ENCODE measurements at regions not wholly inside any gene's neighbourhood (a gene's known extent, or its start where the extent isn't known, plus 50 kb on each side); places are given as distances from the start of the nearest gene placed in this dataset.

GRCh38 chr14:84579292-84579691, 950.7 kb upstream of the FLRT2 start:
- no peak for DNase-seq (ENCODE audit: low read depth in 3 of 3)

DNA sequence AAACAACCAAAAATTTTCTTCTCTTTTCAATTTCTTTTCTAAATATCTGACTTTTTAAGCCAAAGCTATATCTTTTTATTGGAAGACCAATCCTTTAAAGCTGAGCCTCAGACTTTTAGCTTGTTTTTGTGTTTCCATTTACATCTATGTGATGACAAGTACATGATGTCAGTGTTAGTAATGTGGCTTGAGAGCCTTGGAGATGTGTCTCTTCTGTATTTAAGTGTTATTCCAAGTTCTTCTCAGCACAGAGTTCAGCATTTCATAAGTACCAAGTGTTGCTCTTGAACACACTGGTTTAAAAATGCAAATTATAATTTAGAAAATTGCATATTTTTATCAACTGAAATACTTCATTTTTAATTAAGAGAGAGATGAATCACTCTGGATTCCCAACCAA, 948.9 kb upstream of the FLRT2 start:
- no peak for DNase-seq (ENCODE audit: low read depth in 3 of 3)

DNA sequence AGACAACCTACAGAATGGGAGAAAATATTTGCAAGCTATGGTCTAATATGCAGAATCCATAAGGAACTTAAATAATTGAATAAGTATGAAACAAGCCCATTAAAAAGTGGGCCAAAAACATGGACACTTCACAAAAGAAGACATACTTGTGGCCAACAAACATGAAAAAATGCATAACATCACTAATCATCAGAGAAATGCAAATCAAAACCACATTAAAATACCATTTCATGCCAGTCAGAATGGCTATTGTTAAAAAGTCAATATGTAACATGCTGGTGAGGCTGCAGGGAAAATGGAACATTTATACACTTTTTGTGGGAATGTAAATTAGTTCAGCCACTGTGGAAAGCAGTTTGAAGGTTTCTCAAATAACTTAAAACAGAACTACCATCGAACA, 945.4 kb upstream of the FLRT2 start:
- no peak for DNase-seq (ENCODE audit: low read depth in 3 of 3)

- DNase-seq (ENCODE audit: low read depth in 3 of 3), result no peak
Measured at GRCh38 chr14:84591827-84592445, 938.0 kb upstream of the FLRT2 start.

DNA sequence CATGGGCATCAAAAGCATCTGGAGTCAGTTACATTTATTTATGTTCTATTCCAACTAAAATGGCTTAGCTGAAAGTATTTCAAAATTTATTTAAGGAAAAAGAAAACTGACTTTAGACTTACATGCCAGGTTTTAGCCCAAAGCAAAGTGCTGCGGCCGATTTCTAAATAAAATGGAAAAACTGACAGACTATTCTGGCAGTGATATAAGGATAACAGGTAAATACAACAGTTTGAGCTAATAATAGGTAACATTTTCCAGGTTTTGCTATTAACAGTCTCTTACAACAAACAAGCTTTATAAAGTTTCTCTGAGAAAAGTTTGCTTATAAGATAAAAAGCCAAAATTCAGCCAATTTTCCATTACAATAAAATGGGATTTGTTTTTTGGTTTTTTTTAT, 937.2 kb upstream of the FLRT2 start:
- DNase-seq (ENCODE audit: low read depth in 3 of 3), result no peak

- DNase-seq (ENCODE audit: low read depth in 3 of 3), result no peak
Measured at GRCh38 chr14:84610086-84610485, 919.9 kb upstream of the FLRT2 start.

- DNase-seq (ENCODE audit: low read depth in 3 of 3), result no peak
Measured at GRCh38 chr14:84622357-84622756, 907.6 kb upstream of the FLRT2 start.

DNA sequence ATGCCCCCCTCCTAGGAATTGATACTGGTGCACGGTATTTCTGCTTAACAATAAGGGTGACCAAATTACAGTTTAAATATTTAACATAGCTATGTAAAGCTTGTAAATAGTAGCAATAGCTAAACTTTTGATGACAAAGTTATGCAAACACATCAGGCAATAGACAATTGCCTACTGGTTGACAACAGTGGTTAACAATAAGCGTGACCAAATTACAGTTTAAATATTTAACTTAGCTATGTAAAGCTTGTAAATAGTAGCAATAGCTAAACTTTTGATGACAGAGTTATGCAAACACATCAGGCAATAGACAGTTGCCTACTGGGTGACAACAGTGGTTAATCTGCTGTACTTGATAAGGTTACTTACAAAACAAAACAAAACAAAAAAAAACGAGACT, 886.5 kb upstream of the FLRT2 start:
- DNase-seq (ENCODE audit: low read depth in 3 of 3), result no peak

DNA sequence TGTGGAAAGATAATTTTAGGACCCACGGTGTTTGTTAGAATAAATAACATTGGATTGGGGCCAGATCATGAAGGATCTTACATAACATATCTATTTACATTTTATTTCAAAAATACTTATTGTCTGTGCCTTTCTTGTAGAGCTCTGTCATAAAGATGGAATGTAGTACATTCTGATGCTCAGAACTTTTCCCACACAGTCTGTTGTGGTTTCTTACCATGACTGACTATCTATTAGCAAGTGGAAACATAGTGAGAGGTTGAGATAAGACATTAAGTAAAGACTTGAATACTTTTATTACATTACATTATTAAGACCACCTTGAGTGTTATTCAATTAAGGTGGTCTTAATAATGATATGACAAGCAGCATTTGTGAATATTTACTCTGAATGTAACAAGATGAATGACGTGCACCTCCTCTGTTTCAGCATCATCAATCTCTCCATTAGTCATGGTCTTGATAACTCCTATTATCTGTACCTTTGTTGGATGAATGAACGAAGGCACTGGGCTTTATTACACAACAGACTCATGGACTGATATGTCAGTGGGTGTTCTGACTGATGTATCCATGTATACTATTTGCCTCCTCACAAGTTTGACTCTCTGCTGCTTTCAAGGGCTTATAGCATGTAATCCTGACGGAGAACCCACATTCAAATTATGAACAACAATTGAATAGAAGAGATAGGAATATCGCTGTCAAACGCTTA, 883.0 kb upstream of the FLRT2 start:
- no peak for DNase-seq (ENCODE audit: low read depth in 3 of 3)

DNA sequence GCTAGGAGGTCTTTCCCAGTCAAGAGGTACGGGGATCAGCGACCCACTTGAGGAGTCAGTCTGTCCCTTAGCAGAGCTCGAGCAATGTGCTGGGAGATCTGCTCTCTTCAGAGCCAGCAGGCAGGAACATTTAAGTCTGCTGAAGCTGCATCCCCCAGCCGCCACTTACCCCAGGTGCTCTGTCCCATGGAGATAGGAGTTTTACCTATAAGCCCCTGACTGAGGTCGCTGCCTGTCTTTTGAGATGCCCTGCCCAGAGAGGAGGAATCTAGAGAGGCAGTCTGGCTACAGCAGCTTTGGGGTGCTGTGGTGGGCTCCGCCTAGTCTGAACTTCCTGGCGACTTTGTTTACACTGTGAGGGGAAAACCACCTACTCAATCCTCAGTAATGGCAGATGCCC, 874.9 kb upstream of the FLRT2 start:
- no peak for DNase-seq (ENCODE audit: low read depth in 3 of 3)

GRCh38 chr14:84657911-84658310, 872.0 kb upstream of the FLRT2 start:
- DNase-seq (ENCODE audit: low read depth in 3 of 3), result no peak

DNA sequence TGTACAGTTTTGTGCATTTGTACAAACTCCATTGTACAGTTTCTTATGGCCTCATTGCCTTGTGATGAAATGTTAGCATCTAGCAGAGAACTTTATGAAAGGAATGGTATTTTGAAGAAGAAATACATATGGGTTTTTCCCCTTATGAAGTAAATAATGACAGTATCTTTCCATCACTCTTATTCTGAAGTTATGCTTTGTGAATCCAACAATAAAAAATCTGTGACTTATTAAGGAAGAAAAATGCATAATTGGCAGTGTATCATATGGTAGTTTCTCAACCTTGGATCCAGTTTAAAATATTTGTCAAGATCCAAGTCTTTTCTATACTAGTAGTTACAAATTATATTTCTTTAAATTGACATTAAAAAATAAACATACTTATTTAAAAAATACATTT, 859.1 kb upstream of the FLRT2 start:
- no peak for DNase-seq (ENCODE audit: low read depth in 3 of 3)

DNA sequence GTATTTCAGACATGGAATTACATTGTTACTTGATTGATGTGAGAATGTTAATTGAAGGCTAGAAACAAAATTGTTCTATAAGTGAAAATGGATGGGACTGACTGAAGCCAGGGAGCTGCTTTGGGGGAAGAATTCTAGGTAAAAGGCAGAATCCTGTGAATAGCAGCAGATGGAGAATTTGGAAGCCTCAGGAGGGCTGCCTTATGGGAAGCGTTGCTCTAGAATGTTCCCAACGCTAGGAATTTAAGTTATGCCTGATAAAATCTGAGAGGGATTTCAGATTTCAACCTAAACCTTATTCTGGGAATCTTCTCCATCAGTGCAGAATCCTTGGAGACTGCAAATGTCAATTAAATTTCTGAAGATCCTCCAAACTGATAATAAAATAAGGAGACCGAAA, 858.2 kb upstream of the FLRT2 start:
- no peak for DNase-seq (ENCODE audit: low read depth in 3 of 3)

- DNase-seq (ENCODE audit: low read depth in 3 of 3), result no peak
Measured at GRCh38 chr14:84674636-84675035, 855.3 kb upstream of the FLRT2 start.

DNA sequence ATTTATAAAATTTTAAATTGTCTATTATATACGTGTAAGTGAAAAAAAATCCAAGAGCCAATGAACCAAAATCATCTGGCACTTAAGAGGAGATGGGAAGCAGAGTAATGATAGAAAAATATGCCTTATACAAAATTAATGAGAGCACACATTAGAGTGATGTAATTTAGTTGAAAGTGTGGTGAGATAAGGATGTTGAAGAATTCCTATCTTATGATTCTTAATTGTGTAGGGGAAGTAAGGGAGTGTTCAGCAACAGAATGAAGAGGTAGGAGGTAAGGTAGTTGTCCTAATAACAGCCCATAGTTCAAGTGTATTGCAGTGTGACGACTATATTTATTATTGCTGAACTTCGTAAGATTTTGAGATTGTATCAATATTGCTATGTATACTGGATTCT, 843.4 kb upstream of the FLRT2 start:
- DNase-seq (ENCODE audit: low read depth in 3 of 3), result no peak

- no peak for DNase-seq (ENCODE audit: low read depth in 3 of 3)
Measured at GRCh38 chr14:84688297-84689025, 841.5 kb upstream of the FLRT2 start.

GRCh38 chr14:84694161-84694560, 835.8 kb upstream of the FLRT2 start:
- DNase-seq (ENCODE audit: low read depth in 3 of 3), result no peak

DNA sequence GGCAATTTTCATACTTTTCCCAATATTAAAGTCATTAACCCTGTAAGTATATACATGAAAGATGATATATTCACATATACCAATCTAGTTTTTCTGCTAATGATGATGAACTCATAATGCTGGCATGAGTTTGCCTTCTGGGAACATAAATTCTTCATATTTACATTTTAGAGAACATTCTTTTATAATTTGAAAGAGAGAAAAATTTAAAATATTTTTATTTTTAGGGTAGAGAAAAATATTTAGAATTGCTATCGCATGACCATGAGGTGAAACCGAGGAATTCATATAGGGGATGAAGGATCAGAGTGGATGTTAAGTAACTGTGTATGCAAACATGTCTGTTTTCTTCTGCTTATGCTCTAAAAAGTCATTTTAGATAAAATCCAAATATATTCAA, 825.3 kb upstream of the FLRT2 start:
- DNase-seq (ENCODE audit: low read depth in 3 of 3), result no peak

- DNase-seq (ENCODE audit: low read depth in 3 of 3), result no peak
Measured at GRCh38 chr14:84707830-84708229, 822.1 kb upstream of the FLRT2 start.

GRCh38 chr14:84708865-84709264, 821.1 kb upstream of the FLRT2 start:
- DNase-seq (ENCODE audit: low read depth in 3 of 3), result no peak

DNA sequence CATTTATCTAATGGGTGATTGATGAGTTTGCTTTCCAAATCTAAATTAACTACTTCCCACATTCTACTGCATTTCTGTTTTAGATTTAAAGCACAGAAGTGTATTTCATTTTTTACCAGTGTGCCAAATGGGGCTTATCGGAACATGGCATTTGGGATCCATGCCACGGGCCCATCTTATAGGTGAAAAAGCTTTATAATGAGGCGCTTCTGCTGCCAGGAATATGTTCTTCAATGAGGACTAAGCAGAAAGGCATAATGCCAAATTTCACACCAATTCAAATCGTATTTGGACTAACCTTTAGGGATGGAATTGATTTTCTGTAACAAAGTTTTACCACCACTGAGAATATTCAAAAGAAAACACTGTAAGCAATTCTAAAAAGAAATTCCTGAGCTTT, 803.5 kb upstream of the FLRT2 start:
- DNase-seq (ENCODE audit: low read depth in 3 of 3), result no peak

DNA sequence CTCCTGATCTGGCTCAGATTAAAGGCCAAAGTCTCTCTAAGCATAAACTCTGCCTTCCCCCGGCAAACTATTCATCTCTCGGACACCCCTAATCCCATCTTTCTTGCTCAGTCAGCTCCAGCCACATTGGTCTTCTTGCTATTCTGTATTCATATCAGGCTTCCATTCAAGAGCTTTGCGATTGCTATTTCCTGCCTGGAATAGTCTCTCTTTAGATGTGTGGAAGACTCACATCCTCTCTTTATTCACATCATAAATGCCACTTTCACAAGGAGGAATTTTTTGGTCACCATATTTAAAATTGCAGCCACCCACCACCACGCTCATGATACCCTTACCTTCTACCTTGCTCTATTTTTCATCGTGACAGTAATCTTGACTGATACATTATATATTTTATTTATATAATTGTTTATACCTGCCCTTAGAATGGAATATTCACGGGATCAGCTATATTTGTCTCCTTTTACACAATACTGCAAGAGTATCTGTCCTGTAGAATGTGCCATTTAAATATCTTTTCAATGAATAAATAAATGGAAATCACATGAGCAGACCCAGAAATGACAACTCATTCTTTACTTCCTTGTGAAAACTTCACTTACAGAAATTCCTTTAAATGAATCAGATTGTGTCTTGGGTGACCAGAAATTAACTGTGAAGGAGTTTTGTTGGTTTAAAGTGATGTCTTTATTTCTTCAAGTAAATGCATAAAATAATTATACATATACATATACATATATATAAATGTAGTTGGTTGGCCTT, 780.6 kb upstream of the FLRT2 start:
- DNase-seq (ENCODE audit: low read depth in 3 of 3), result no peak
